ENCODE measurements at regions not wholly inside any gene's neighbourhood (a gene's known extent, or its start where the extent isn't known, plus 50 kb on each side); places are given as distances from the start of the nearest gene placed in this dataset.

- DNase-seq, result no peak
Observed at GRCh38 chr20:22307409-22307808, 277.0 kb downstream of the FOXA2 start.

DNA sequence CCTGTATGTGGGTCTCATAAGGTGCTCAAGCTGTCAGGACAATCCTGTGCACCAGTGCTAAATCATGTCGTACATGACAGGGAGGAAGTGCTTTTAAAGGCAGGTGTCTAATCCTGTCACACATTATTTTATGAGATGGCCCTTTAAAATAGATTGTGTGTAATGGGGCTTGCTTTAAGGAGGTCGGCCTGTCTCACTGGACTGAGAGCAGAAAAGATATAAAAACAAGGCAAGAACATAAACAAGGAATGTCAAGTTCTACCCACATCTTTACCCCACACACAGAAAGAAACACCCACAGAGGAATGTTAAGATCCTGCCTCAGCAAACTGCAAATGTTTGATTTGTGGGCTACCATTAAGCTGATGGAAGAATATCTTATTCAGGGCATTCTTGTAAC is 279.0 kb downstream of the FOXA2 start:
- no peak for DNase-seq

GRCh38 chr20:22303523-22303922 is 280.8 kb downstream of the FOXA2 start:
- no peak for DNase-seq

DNA sequence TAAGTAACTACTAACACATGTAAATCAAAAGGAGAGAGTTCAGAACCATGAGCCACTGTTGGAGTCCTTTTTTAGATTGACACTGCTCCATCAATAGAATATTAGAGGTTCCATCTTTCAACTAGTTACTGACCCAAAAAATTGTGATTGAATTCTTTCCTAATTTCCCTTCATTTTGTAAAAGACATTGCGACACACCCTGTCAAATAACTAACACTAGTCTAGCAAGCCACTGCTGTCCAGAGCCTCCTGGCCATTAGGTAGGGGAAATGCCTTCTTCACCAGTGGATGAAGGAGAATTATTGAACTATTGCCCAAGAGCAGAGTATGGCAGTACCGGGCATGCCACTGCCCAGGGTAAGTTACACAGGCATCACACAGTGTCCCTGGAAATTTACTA is 282.3 kb downstream of the FOXA2 start:
- DNase-seq, result no peak

- no peak for DNase-seq
Observed at GRCh38 chr20:22293886-22294285, 290.5 kb downstream of the FOXA2 start.

GRCh38 chr20:22289442-22289841 is 294.9 kb downstream of the FOXA2 start:
- no peak for DNase-seq

DNA sequence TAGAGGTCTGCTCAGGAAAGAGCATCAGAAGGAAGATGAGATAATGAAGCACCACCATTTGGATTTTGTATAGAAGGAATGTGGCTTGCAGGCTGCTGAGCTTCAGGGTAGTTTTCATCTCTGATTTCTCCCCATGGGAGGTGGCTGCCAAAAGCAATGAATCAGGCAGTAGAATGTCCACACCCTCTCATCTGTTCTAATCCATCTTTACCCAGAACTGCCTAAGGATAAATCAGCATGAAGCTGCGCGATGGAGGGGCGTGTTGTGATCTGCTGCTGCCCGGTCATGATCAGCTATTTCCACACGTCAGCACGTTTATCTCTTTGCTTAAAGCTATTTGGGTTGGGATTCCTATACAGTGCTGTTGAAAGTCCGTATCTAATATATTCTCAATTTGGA is 295.4 kb downstream of the FOXA2 start:
- no peak for DNase-seq

DNA sequence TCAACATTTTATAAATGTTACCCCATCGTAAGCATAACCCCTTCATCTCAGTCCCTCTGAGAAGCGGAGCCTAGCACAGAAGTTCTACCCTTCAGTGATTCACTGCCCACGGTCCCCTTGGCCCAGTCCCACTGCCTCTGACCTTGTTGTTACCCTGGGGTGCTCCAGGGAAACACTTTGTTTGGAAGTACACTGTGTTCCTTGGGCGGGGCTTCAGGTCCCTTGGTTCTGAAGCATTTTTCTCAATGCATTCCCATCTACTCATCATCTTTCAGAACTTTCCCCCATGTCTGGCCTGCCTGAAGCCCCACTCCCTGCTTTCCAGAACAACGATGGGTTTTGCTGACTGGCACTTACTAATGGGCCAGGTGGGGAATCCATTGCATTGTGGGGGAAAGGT is 296.2 kb downstream of the FOXA2 start:
- DNase-seq, result no peak

- DNase-seq, result no peak
Observed at GRCh38 chr20:22285555-22285954, 298.8 kb downstream of the FOXA2 start.

DNA sequence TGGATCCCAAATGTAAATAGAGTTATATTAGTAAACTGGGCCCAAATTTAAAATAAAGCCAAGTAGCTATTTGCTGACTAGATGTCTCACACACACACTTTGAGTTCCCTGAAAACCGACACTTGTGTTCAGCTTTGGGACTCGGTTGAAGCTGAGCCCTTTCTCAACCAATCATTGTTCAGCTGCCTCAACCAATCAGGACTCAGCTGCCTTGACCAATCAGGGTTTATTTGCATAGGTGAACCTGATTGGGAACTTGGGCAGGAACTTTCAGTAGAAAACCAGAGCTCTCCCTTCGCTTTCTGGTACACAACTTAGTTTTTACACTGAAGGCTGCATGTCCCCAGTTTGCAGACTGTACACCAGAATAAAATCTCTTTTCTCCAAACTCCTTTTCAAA is 301.7 kb downstream of the FOXA2 start:
- no peak for DNase-seq

DNA sequence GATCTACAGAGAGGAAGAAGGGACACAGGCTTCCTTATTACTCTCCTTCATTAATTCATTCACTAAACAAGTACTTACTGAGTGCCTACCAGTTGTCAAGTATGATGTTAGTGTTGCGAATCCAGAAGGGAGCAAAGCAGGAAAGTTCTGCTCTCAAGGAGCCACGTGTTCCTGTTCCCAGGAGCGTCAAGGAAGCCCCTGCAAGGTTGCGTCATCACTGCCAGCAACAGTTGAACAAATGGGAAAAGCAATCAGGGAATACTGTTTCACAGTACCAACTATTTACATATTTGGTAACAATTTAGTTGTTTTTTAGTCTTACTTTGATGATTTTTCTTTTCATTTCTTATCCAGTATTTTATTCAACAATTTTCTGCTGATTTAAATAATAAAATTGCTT is 310.0 kb downstream of the FOXA2 start:
- no peak for DNase-seq

- DNase-seq, result no peak
Observed at GRCh38 chr20:22268675-22269074, 315.7 kb downstream of the FOXA2 start.

DNA sequence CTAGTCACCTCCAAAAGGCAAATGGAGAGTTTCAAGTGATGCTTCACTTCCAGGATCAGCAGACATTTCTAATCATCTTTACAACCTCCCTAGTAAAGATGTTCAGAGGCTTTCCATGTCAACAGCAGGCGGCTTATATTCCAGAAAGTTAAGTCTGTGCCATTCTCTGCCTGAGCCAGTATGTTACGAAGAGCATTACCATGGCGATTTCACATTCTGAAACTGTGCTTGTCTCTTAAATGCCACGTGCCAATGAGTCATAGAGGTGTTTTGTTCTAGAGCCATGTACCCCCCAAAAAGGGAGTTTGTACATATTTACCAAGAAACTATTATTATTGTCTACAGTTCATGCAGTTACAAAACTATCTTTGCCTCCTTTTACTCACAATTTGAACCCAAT is 319.5 kb downstream of the FOXA2 start:
- no peak for DNase-seq

DNA sequence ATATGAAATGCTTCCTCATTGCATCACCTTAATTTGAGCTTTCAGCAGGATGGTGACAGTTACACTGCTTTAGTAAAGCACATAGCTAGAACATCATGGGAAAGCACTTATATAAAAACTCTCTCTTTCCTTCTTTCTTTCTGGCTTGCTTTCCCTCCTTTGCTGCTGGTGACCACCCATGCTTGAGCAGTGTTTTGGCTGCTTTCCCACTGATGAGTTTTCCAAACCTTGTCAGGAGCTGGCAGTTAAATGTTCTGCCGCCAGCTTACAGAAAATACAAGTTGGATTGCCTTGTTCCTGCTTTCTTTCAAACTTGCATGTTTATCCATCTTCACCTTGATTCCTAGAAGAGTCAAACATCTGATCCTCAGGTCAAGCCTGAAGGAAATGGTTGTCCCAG is 323.9 kb downstream of the FOXA2 start:
- DNase-seq, result no peak

- DNase-seq, result no peak
Observed at GRCh38 chr20:22257912-22258311, 326.5 kb downstream of the FOXA2 start.

DNA sequence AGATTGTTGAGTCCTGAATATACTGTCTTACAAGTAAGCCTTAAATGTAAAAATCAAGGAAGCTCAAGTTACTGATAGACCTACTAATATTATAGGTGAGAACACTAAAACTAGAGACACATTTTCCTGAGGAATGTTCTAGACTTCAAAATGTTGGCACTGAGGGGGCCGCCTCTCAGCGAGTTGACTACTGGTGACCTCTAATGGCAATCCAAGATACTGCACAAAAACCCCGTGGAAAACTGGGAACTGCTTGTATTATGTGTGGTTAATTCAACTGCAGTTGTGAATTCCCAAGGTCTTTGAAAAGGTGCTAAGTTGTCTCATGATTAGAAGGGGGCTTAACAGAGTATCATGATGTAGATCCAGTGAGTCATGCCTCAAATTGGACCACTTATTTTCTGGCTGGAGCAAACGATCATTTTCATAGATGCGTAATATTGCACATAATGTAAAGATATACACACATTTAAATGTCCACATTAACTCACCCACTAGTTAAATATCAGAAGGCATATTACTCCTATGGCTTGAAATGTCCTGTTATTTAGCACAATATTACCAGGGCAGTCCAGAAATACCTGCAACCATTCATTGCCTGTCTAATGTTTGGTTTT is 336.2 kb downstream of the FOXA2 start:
- peak; percentile 10 for DNase-seq

- no peak for DNase-seq
Observed at GRCh38 chr20:22245139-22245538, 339.2 kb downstream of the FOXA2 start.

- DNase-seq, result no peak
Observed at GRCh38 chr20:22243067-22243466, 341.3 kb downstream of the FOXA2 start.

- no peak for DNase-seq
Observed at GRCh38 chr20:22241609-22242008, 342.8 kb downstream of the FOXA2 start.

DNA sequence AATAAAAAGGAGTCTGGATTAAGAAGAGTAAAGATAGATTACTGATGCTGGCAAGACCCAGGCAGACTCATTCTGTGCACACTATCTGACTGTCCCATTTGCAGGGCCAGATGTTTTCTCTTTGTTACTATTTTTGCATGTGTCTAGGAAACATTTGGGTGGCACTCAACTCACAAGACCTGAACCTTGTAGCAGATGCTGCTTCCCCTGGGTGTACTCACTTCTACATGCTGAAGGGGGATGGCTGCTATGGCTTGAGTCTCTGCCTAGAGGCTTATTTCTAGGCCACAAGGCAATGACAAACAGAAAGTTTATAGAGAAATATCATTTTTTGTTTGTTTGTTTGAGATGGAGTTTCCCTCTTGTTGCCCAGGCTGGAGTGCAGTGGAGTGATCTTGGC is 351.4 kb downstream of the FOXA2 start:
- DNase-seq, result no peak

- DNase-seq, result no peak
Observed at GRCh38 chr20:22232473-22232872, 351.9 kb downstream of the FOXA2 start.

DNA sequence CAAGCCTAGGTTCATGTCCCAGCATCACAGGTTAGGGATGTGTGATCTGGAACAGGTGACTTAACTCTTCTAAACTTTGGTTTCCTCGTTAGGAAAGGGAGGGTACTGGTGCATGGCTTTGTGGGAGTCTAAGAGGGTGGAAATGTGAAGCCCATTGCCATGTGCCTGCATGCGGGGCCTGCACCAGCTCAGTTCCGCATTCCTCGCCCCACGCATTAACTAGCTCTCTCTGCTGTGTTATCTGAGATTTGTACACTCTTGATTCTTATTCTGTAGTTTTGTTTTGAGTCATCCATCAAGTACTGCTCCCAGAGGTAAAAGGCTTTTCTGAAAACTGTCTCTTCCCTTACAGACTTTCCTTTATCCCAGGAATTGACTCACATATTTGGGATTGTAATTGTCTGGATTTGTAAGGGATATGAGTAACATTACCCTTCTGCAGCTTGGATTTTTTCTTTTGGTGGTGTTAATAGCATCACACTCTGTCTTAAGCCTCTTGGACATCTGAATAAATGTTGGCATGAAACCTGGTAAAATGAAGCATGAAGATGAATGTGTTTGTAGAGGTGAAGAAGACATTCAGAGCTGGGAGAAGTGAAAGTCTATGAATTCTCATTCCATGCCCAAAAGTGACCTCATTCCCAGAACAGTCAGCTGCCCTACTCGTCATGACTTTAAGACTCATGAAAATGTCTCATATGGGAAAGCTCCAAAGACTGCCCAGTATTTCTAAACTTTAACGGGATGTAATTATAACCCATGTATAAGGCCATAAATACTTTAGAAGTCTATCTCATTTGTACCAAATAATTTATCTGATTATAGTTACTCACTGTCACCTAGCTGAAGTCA is 357.3 kb downstream of the FOXA2 start:
- DNase-seq, result no peak

- DNase-seq, result no peak
Observed at GRCh38 chr20:22223236-22223635, 361.1 kb downstream of the FOXA2 start.

DNA sequence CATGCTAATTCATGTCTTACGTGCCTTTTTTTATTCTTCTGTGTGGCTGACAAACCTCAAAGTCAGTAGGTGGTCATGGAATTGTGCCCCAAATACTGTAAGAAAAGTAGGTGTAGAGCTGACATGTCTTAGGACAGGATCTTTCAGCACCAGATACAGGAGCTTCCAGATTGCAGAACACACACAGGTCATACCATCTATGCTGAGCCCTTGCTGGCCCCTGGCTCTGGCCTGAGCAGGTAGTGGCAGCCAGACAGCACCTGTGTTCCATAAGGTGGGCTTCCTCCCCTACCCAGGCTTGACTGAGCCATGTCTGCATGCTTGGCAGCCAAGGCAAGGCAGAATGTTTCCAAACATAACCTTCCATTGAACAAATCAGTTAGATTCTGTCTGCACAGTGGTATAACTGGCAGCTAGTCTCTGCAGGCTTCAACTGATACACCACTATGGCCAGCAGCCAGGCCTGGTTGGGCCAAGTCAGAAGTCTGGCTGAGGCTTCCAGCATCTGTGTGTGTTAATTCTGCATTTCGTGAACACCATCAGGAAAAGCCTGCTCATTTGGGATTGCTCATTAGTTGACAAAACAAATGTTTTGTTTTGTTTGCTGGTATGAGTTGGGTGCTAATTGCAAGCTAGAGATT is 366.5 kb downstream of the FOXA2 start:
- DNase-seq, result no peak

All from NCI-H526 treated with DMSO at 0.1 percent for 48 hours (cell line).